Spleen (tissue), 11 donors: ENCODE measurements at regions not wholly inside any gene's neighbourhood (a gene's known extent, or its start where the extent isn't known, plus 50 kb on each side); places are given as distances from the start of the nearest gene placed in this dataset.

ENCODE experiments used
- DNase-seq: peaks from one replicate; pipeline ENCODE4 v3.0.0-alpha.2; 2020
- H3K27ac ChIP-seq, 8 donors: fragments of 200-600 bp; sonication (generic) in 7 of 8; 1 replicate in 4 of 8; 2 replicates in 4 of 8; pipeline versions ENCODE4 v1.5.0 to v1.8.0; 2016 to 2021; ENCODE audit warnings: inconsistent platforms in 4 of 8, mild to moderate bottlenecking in 4 of 8, moderate library complexity in 1 of 8
- H3K27me3 ChIP-seq, 7 donors: fragments of 200-600 bp; sonication (generic) in 6 of 7; replicated peaks in 1 of 7; 1 replicate in 4 of 7; 2 replicates in 3 of 7; pipeline versions ENCODE4 v1.5.0 to v1.8.0; 2016 to 2021; ENCODE audit warnings: inconsistent platforms in 3 of 7, mild to moderate bottlenecking in 1 of 7
- H3K36me3 ChIP-seq, 6 donors: fragments of 200-600 bp; sonication (generic) in 5 of 6; 1 replicate in 4 of 6; 2 replicates in 2 of 6; pipeline versions ENCODE4 v1.5.0 to v1.8.0; 2016 to 2021; ENCODE audit warnings: inconsistent platforms in 2 of 6
- H3K4me1 ChIP-seq, 6 donors: fragments of 200-600 bp; sonication (generic) in 5 of 6; 1 replicate in 3 of 6; 2 replicates in 3 of 6; pipeline versions ENCODE4 v1.5.0 to v1.8.0; 2016 to 2021; ENCODE audit warnings: inconsistent platforms in 3 of 6
- H3K4me3 ChIP-seq, 8 donors: fragments of 200-600 bp; sonication (generic) in 7 of 8; 1 replicate in 4 of 8; 2 replicates in 4 of 8; pipeline versions ENCODE4 v1.5.0 to v1.8.0; 2016 to 2021; ENCODE audit warnings: inconsistent platforms in 4 of 8, mild to moderate bottlenecking in 4 of 8, moderate library complexity in 2 of 8
- H3K9me3 ChIP-seq, 8 donors: fragments of 200-600 bp; sonication (generic) in 7 of 8; 1 replicate in 4 of 8; 2 replicates in 4 of 8; pipeline versions ENCODE4 v1.5.0 to v1.8.0; 2016 to 2021; ENCODE audit warnings: inconsistent platforms in 4 of 8
- CTCF ChIP-seq, 11 experiments: fragments of 200-600 bp in 7 of 11; fragments of 450-650 bp in 4 of 11; sonication (generic) in 4 of 11; IDR thresholded peaks in 8 of 11; conservative IDR thresholded peaks in 3 of 11; 1 replicate in 7 of 11; 2 replicates in 4 of 11; pipeline versions ENCODE4 v1.4.0 to v1.8.0; 2016 to 2021; ENCODE audit warnings: antibody characterized with exemption in 11 of 11, inconsistent platforms in 4 of 11, mild to moderate bottlenecking in 1 of 11
- POLR2A ChIP-seq, 3 donors: fragments of 450-650 bp; IDR thresholded peaks; one replicate each; pipeline ENCODE4 v1.5.1; 2017; ENCODE audit warnings: antibody characterized with exemption in 3 of 3, mild to moderate bottlenecking in 1 of 3
- POLR2AphosphoS5 ChIP-seq, 3 donors: sonication (generic); formaldehyde crosslinking; IDR thresholded peaks; one replicate each; pipeline ENCODE4 v1.5.1; 2017; ENCODE audit warnings: antibody characterized with exemption in 3 of 3
- WGBS, 5 donors: extraction: QIAGEN DNeasy Blood & Tissue Kit in 3 of 5; methylation state at CpG; one replicate each; pipeline versions ENCODE4 v1.1.5 to v1.1.7; 2013 to 2018; 5-methylcytosine and 5-hydroxymethylcytosine counted together
- intact Hi-C: fragments of 100-400 bp; cut with DNase I; formaldehyde crosslinking; loops from one replicate; pipeline ENCODE4 v1.15.0; 2023; ENCODE audit warnings: low total_unique reads
- donor health status: healthy with polysubstance abuse.
- donor health status: DM: no; HTN: no; CAD: no; lungs with moderate emphysema.
- donor health status: DM: no; HTN: no; CAD: no.
- donor health status: Bipolar disorder and iron deficiency.
- donor health status: healthy.
- donor health status: DM: no; HTN: no; CAD: no.
- donor health status: DM: yes; HTN: yes; CAD: no.

- Histone ChIP-seq H3K36me3 (no peaks in the 10 kb centered on the region), H3K4me1 (no peaks in the 10 kb centered on the region), H3K27ac (no peak overlapping the region), H3K4me3 (no peak overlapping the region), H3K9me3 (peaks cover 0 to 29% (median 15%) of the 10 kb centered on the region in 8 donors), H3K27me3 (no peaks in the 10 kb centered on the region)
- DNase-seq, result no peak
- WGBS, 5 donors, result 45 to 85% (median 67%) methylated on average over 2 of the region's 2 CpGs
- TF ChIP-seq POLR2A (IDR thresholded peaks at IDR 0.05) (no peak), POLR2AphosphoS5 (IDR thresholded peaks at IDR 0.05) (no peak), CTCF (IDR thresholded peaks at IDR 0.05 in 8 of 11, conservative IDR thresholded peaks at IDR 0.05 in 3 of 11) (no peak)
- intact Hi-C loops, result no loop called here
These were observed 127.1 kb downstream of the MRPS30 start for GRCh38 chr5:44935871-44936270.

- TF ChIP-seq POLR2AphosphoS5 (IDR thresholded peaks at IDR 0.05) (no peak), POLR2A (IDR thresholded peaks at IDR 0.05) (no peak), CTCF (IDR thresholded peaks at IDR 0.05 in 8 of 11, conservative IDR thresholded peaks at IDR 0.05 in 3 of 11) (no peak)
- DNase-seq, result no peak
- no peaks in the 10 kb centered on the region for H3K27me3 ChIP-seq
- WGBS, 5 donors, result 41 to 62% (median 49%) methylated on average over 4 of the region's 4 CpGs
- H3K27ac ChIP-seq, result no peak overlapping the region
- no peaks in the 10 kb centered on the region for H3K36me3 ChIP-seq
- intact Hi-C loops, result no loop called here
- no peaks in the 10 kb centered on the region for H3K4me1 ChIP-seq
- no peak overlapping the region for H3K4me3 ChIP-seq
- H3K9me3 ChIP-seq, result peaks cover 0 to 5% (median 0%) of the 10 kb centered on the region in 8 donors
These were observed 133.8 kb downstream of the MRPS30 start for GRCh38 chr5:44942524-44943001.

- WGBS, 5 donors, result 72 to 83% (median 81%) methylated on average over 2 of the region's 2 CpGs
- DNase-seq, result no peak
- intact Hi-C loops, result no loop called here
- H3K36me3 ChIP-seq, result no peaks in the 10 kb centered on the region
- H3K4me1 ChIP-seq, result no peaks in the 10 kb centered on the region
- H3K27me3 ChIP-seq, result no peaks in the 10 kb centered on the region
- H3K27ac ChIP-seq, result no peak overlapping the region
- TF ChIP-seq CTCF (IDR thresholded peaks at IDR 0.05 in 8 of 11, conservative IDR thresholded peaks at IDR 0.05 in 3 of 11) (no peak), POLR2AphosphoS5 (IDR thresholded peaks at IDR 0.05) (no peak), POLR2A (IDR thresholded peaks at IDR 0.05) (no peak)
- H3K4me3 ChIP-seq, result no peak overlapping the region
- peaks cover 0 to 5% (median 0%) of the 10 kb centered on the region in 8 donors for H3K9me3 ChIP-seq
These were observed 134.9 kb downstream of the MRPS30 start for GRCh38 chr5:44943647-44944046.

- Histone ChIP-seq H3K36me3 (no peaks in the 10 kb centered on the region), H3K4me3 (no peak overlapping the region), H3K27ac (no peak overlapping the region), H3K27me3 (no peaks in the 10 kb centered on the region), H3K4me1 (no peaks in the 10 kb centered on the region), H3K9me3 (no peaks in the 10 kb centered on the region)
- no peak for DNase-seq
- 76 to 90% (median 89%) methylated on average over 1 of the region's 1 CpG for WGBS, 5 donors
- TF ChIP-seq POLR2AphosphoS5 (IDR thresholded peaks at IDR 0.05) (no peak), POLR2A (IDR thresholded peaks at IDR 0.05) (no peak), CTCF (IDR thresholded peaks at IDR 0.05 in 8 of 11, conservative IDR thresholded peaks at IDR 0.05 in 3 of 11) (no peak)
- intact Hi-C loops, result no loop called here
These were observed 137.0 kb downstream of the MRPS30 start for GRCh38 chr5:44945743-44946142.
